Caco-2 (cell line): ENCODE measurements at regions not wholly inside any gene's neighbourhood (a gene's known extent, or its start where the extent isn't known, plus 50 kb on each side); places are given as distances from the start of the nearest gene placed in this dataset.

Experiments
- BruUV-seq: library from RNA; stranded (reverse); fragments of 400-500 nt; replicated peaks from 2 replicates; lab custom pipeline; 2021; lab: Mats Ljungman, UMichigan
- CTCF ChIA-PET: fragments of 300-600 bp; sonication (Branson Sonifier 250); formaldehyde crosslinking; loops from one replicate; lab custom pipeline; 2022; ENCODE audit warnings: antibody characterized with exemption; lab: Charles Lee
- POLR2A ChIA-PET: fragments of 300-600 bp; sonication (Branson Sonifier 250); formaldehyde crosslinking; loops from one replicate; lab custom pipeline; 2022; ENCODE audit warnings: antibody characterized with exemption; lab: Charles Lee
- DNase-seq, 2 experiments: peaks; one replicate each; pipeline versions ENCODE4 v3.0.0 to v3.0.0-alpha.2; 2020 to 2022
- H3K27me3 ChIP-seq: replicated peaks from 2 replicates; pipeline ENCODE4 v1.6.0; 2011; ENCODE audit warnings: low read length; ENCODE audit not compliant: control insufficient read depth, insufficient read depth
- H3K36me3 ChIP-seq: 2 replicates; pipeline ENCODE4 v1.5.1; 2011; ENCODE audit warnings: low read length; ENCODE audit not compliant: control insufficient read depth, insufficient read depth
- H3K4me1 ChIP-seq: fragments of 250-450 bp; sonication (Bioruptor Pico); 2 replicates; pipeline ENCODE4 v1.5.1; 2020; ENCODE audit warnings: mild to moderate bottlenecking
- H3K4me3 ChIP-seq: 2 replicates; pipeline ENCODE4 v1.5.1; 2011; ENCODE audit warnings: low read depth, mild to moderate bottlenecking, control low read depth, low read length
- H3K9me3 ChIP-seq: fragments of 250-450 bp; sonication (Bioruptor Pico); 2 replicates; pipeline ENCODE4 v1.5.1; 2020; ENCODE audit warnings: mild to moderate bottlenecking, moderate library complexity
- H3K27ac Mint-ChIP-seq: one replicate; pipeline ENCODE4 v1.8.0; 2022; ENCODE audit warnings: mixed read lengths; ENCODE audit not compliant: unreplicated experiment
- H3K27me3 Mint-ChIP-seq: one replicate; pipeline ENCODE4 v1.8.0; 2022; ENCODE audit warnings: mixed read lengths; ENCODE audit not compliant: insufficient read depth, unreplicated experiment
- H3K36me3 Mint-ChIP-seq: one replicate; pipeline ENCODE4 v1.8.0; 2022; ENCODE audit warnings: mild to moderate bottlenecking, mixed read lengths; ENCODE audit not compliant: insufficient read depth, unreplicated experiment
- H3K4me1 Mint-ChIP-seq: one replicate; pipeline ENCODE4 v1.8.0; 2022; ENCODE audit warnings: low read depth, mixed read lengths; ENCODE audit not compliant: unreplicated experiment
- H3K4me3 Mint-ChIP-seq: one replicate; pipeline ENCODE4 v1.8.0; 2022; ENCODE audit warnings: mild to moderate bottlenecking, moderate library complexity, mixed read lengths; ENCODE audit not compliant: unreplicated experiment
- H3K9me3 Mint-ChIP-seq: one replicate; pipeline ENCODE4 v1.8.0; 2022; ENCODE audit warnings: mixed read lengths; ENCODE audit not compliant: unreplicated experiment
- CTCF ChIP-seq, 2 experiments: fragments of 200-600 bp in 1 of 2; IDR thresholded peaks; 1 replicate in 1 of 2; 2 replicates in 1 of 2; pipeline versions ENCODE4 v1.5.1 to v1.8.0; 2011 to 2022; ENCODE audit warnings: antibody characterized with exemption in 1 of 2, control low read depth in 1 of 2, inconsistent platforms in 1 of 2, low read depth in 1 of 2, low read length in 1 of 2, mild to moderate bottlenecking in 1 of 2, moderate library complexity in 1 of 2; ENCODE audit not compliant: insufficient read depth in 1 of 2, severe bottlenecking in 1 of 2, unreplicated experiment in 1 of 2
- intact Hi-C: fragments of 100-400 bp; cut with micrococcal nuclease; formaldehyde crosslinking; loops from one replicate; pipeline ENCODE4 v1.10.0; 2022; ENCODE audit not compliant: unreplicated experiment

GRCh38 chr22:20646415-20646814 is 127.5 kb upstream of the SERPIND1 start:
- intact Hi-C loops, result no loop called here
- no peaks in the 10 kb centered on the region for H3K36me3 Mint-ChIP-seq
- ChIA-PET CTCF (no interaction called here), POLR2A (no interaction called here)
- no peak overlapping the region for H3K4me3 Mint-ChIP-seq
- Histone ChIP-seq H3K27me3 (no peaks in the 10 kb centered on the region), H3K4me3 (no peak overlapping the region), H3K4me1 (no peaks in the 10 kb centered on the region), H3K36me3 (no peaks in the 10 kb centered on the region), H3K9me3 (no peaks in the 10 kb centered on the region)
- H3K4me1 Mint-ChIP-seq, result no peaks in the 10 kb centered on the region
- BruUV-seq, result no TSS peak
- no peak overlapping the region for H3K27ac Mint-ChIP-seq
- no peaks in the 10 kb centered on the region for H3K9me3 Mint-ChIP-seq
- H3K27me3 Mint-ChIP-seq, result no peaks in the 10 kb centered on the region
- no peak for DNase-seq
- TF ChIP-seq CTCF (IDR thresholded peaks at IDR 0.05; ENCODE audit: insufficient read depth in 1 of 2, low read depth in 1 of 2, low read length in 1 of 2, severe bottlenecking in 1 of 2, unreplicated experiment in 1 of 2), result no peak

- DNase-seq, result no peak
- no peak for TF ChIP-seq CTCF (IDR thresholded peaks at IDR 0.05; ENCODE audit: insufficient read depth in 1 of 2, low read depth in 1 of 2, low read length in 1 of 2, severe bottlenecking in 1 of 2, unreplicated experiment in 1 of 2)
- H3K4me3 ChIP-seq, result no peak overlapping the region
- no peak overlapping the region for H3K27ac Mint-ChIP-seq
- H3K36me3 Mint-ChIP-seq, result no peaks in the 10 kb centered on the region
- no peaks in the 10 kb centered on the region for H3K27me3 ChIP-seq
- no peaks in the 10 kb centered on the region for H3K9me3 Mint-ChIP-seq
- H3K27me3 Mint-ChIP-seq, result no peaks in the 10 kb centered on the region
- no peaks in the 10 kb centered on the region for H3K4me1 ChIP-seq
- no peaks in the 10 kb centered on the region for H3K4me1 Mint-ChIP-seq
- ChIA-PET POLR2A (no interaction called here), CTCF (no interaction called here)
- no peak overlapping the region for H3K4me3 Mint-ChIP-seq
- no TSS peak for BruUV-seq
- H3K9me3 ChIP-seq, result no peaks in the 10 kb centered on the region
- H3K36me3 ChIP-seq, result no peaks in the 10 kb centered on the region
- intact Hi-C loops, result no loop called here
Measured at GRCh38 chr22:20646906-20647305, 127.0 kb upstream of the SERPIND1 start.

GRCh38 chr22:20647586-20648305 is 126.2 kb upstream of the SERPIND1 start:
- DNase-seq, result no peak
- H3K4me1 ChIP-seq, result no peaks in the 10 kb centered on the region
- no peak for TF ChIP-seq CTCF (IDR thresholded peaks at IDR 0.05; ENCODE audit: insufficient read depth in 1 of 2, low read depth in 1 of 2, low read length in 1 of 2, severe bottlenecking in 1 of 2, unreplicated experiment in 1 of 2)
- ChIA-PET POLR2A (no interaction called here), CTCF (interaction anchor here (0.5 kb wide), 1 partner anchor 47 kb away, joined by 3 read pairs; no protein-coding TSS in a partner anchor)
- no peaks in the 10 kb centered on the region for H3K36me3 ChIP-seq
- H3K4me3 Mint-ChIP-seq, result no peak overlapping the region
- no peaks in the 10 kb centered on the region for H3K9me3 Mint-ChIP-seq
- no peak overlapping the region for H3K4me3 ChIP-seq
- no peaks in the 10 kb centered on the region for H3K27me3 Mint-ChIP-seq
- H3K27ac Mint-ChIP-seq, result no peak overlapping the region
- H3K27me3 ChIP-seq, result no peaks in the 10 kb centered on the region
- H3K4me1 Mint-ChIP-seq, result no peaks in the 10 kb centered on the region
- H3K9me3 ChIP-seq, result no peaks in the 10 kb centered on the region
- no peaks in the 10 kb centered on the region for H3K36me3 Mint-ChIP-seq
- no TSS peak for BruUV-seq
- intact Hi-C loops, result no loop called here
